ENCODE measurements at regions not wholly inside any gene's neighbourhood (a gene's known extent, or its start where the extent isn't known, plus 50 kb on each side); places are given as distances from the start of the nearest gene placed in this dataset.

DNA sequence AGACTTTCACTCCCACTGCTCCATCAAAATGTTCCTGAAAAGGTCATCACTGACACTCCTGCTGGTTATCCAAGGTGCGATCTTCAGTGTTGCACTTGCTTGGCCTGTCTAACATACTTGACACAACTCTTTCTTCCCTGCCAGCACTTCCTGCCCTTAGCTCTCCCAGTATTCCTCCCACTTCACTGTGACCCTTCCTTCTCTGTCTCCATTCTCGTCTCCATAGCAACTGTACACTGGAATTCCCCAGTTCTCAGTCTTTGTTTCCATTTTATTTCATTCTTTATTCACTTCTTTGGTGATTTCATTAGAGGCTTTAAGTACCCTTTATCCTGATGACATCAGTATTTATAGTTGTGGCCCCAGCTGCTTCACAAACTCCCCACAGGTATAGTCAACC, 333.0 kb downstream of the IRS1 start:
- TF ChIP-seq ZNF121 (tag by site-specific recombination; IDR thresholded peaks at IDR 0.05) (no peak), PATZ1 (tag by site-specific recombination; IDR thresholded peaks at IDR 0.05) (no peak), AEBP2 (tag by site-specific recombination; IDR thresholded peaks at IDR 0.05; ENCODE audit: borderline replicate concordance) (no peak), CTCF (tag by site-specific recombination; IDR thresholded peaks at IDR 0.05) (no peak)
